Neuronal stem cell (in vitro differentiated cells): ENCODE measurements at regions not wholly inside any gene's neighbourhood (a gene's known extent, or its start where the extent isn't known, plus 50 kb on each side); places are given as distances from the start of the nearest gene placed in this dataset.

Experiments
- DNase-seq: peaks from one replicate; pipeline ENCODE4 v3.0.0-alpha.2; 2013; ENCODE audit warnings: low spot score
- H2AFZ ChIP-seq: one replicate; pipeline ENCODE4 v1.6.1; 2013; ENCODE audit warnings: mild to moderate bottlenecking, low read length, inconsistent platforms
- H2AK5ac ChIP-seq: 2 replicates; pipeline ENCODE4 v1.6.1; 2013; ENCODE audit warnings: low read depth, mild to moderate bottlenecking, inconsistent platforms, low read length, moderate library complexity, mixed read lengths
- H2BK120ac ChIP-seq: 2 replicates; pipeline ENCODE4 v1.6.1; 2013; ENCODE audit warnings: low read depth, mild to moderate bottlenecking, inconsistent platforms, low read length, moderate library complexity, mixed read lengths
- H2BK12ac ChIP-seq: one replicate; pipeline ENCODE4 v1.6.1; 2013; ENCODE audit warnings: low read length, inconsistent platforms
- H2BK15ac ChIP-seq: 2 replicates; pipeline ENCODE4 v1.6.1; 2013; ENCODE audit warnings: mild to moderate bottlenecking, low read length, inconsistent platforms, mixed read lengths
- H2BK5ac ChIP-seq: one replicate; pipeline ENCODE4 v1.6.1; 2013; ENCODE audit warnings: inconsistent platforms, mild to moderate bottlenecking, low read length, moderate library complexity
- H3K14ac ChIP-seq: one replicate; pipeline ENCODE4 v1.6.1; 2013; ENCODE audit warnings: low read length, inconsistent platforms
- H3K18ac ChIP-seq: 2 replicates; pipeline ENCODE4 v1.6.1; 2013; ENCODE audit warnings: low read length, inconsistent platforms
- H3K23ac ChIP-seq: 2 replicates; pipeline ENCODE4 v1.6.1; 2013; ENCODE audit warnings: low read depth, mild to moderate bottlenecking, mixed read lengths, low read length, inconsistent platforms; ENCODE audit not compliant: poor library complexity
- H3K27ac ChIP-seq: replicated peaks from 3 replicates; pipeline ENCODE4 v1.5.1; 2013; ENCODE audit warnings: low read length, inconsistent platforms
- H3K27me3 ChIP-seq, 3 experiments: 2 replicates each; pipeline ENCODE4 v1.6.1; 2013; ENCODE audit warnings: low read length in 3 of 3, mild to moderate bottlenecking in 2 of 3, inconsistent platforms in 1 of 3, low read depth in 1 of 3, mixed read lengths in 1 of 3, moderate library complexity in 1 of 3; ENCODE audit not compliant: control insufficient read depth in 3 of 3, insufficient read depth in 3 of 3
- H3K36me3 ChIP-seq, 2 donors: replicated peaks in 1 of 2; 2 replicates each; pipeline ENCODE4 v1.6.1; 2013; ENCODE audit warnings: low read length in 2 of 2; ENCODE audit not compliant: control insufficient read depth in 2 of 2, insufficient read depth in 2 of 2
- H3K4ac ChIP-seq: 2 replicates; pipeline ENCODE4 v1.6.1; 2013; ENCODE audit warnings: inconsistent platforms, mild to moderate bottlenecking, low read length, moderate library complexity
- H3K4me1 ChIP-seq, 2 donors: 1 replicate in 1 of 2; 2 replicates in 1 of 2; pipeline ENCODE4 v1.6.1; 2013; ENCODE audit warnings: low read length in 2 of 2, low read depth in 1 of 2; ENCODE audit not compliant: control insufficient read depth in 2 of 2, insufficient read depth in 1 of 2
- H3K4me2 ChIP-seq: one replicate; pipeline ENCODE4 v1.6.1; 2013; ENCODE audit warnings: mild to moderate bottlenecking, low read length, inconsistent platforms; ENCODE audit not compliant: insufficient read depth, poor library complexity, severe bottlenecking
- H3K4me3 ChIP-seq, 2 donors: 2 replicates each; pipeline ENCODE4 v1.5.1; 2013; ENCODE audit warnings: low read length in 2 of 2, mild to moderate bottlenecking in 2 of 2, inconsistent platforms in 1 of 2, moderate library complexity in 1 of 2
- H3K79me1 ChIP-seq: one replicate; pipeline ENCODE4 v1.6.1; 2013; ENCODE audit warnings: low read depth, mild to moderate bottlenecking, inconsistent platforms, low read length, moderate library complexity
- H3K9ac ChIP-seq: one replicate; pipeline ENCODE4 v1.6.1; 2013; ENCODE audit warnings: mild to moderate bottlenecking, low read depth, low read length, inconsistent platforms; ENCODE audit not compliant: poor library complexity
- H3K9me3 ChIP-seq, 2 donors: replicated peaks in 1 of 2; 2 replicates each; pipeline versions ENCODE3 to v1.6.1; 2013; ENCODE audit warnings: low read length in 2 of 2, mild to moderate bottlenecking in 2 of 2, inconsistent platforms in 1 of 2, low read depth in 1 of 2, mixed read lengths in 1 of 2, moderate library complexity in 1 of 2; ENCODE audit not compliant: control insufficient read depth in 2 of 2, insufficient read depth in 1 of 2
- H4K8ac ChIP-seq: one replicate; pipeline ENCODE4 v1.6.1; 2013; ENCODE audit warnings: low read depth, mild to moderate bottlenecking, inconsistent platforms, low read length, moderate library complexity
- H4K91ac ChIP-seq: one replicate; pipeline ENCODE4 v1.6.1; 2013; ENCODE audit warnings: low read length, low read depth, mild to moderate bottlenecking, inconsistent platforms; ENCODE audit not compliant: poor library complexity
- WGBS, 2 donors: extraction: QIAGEN DNeasy Blood & Tissue Kit; methylation state at CpG; one replicate each; pipeline ENCODE4 v1.1.7; 2013; ENCODE audit warnings: missing lambda C conversion rate in 2 of 2, mixed read lengths in 1 of 2; ENCODE audit not compliant: insufficient read length in 2 of 2, insufficient replicate concordance in 1 of 2; ENCODE audit errors: extremely low coverage in 2 of 2; 5-methylcytosine and 5-hydroxymethylcytosine counted together

GRCh38 chr12:91918431-91918830 is 227.2 kb downstream of the BTG1 start:
- no CpG with 5 or more reads among the region's 4 CpGs for WGBS, 2 donors
- Histone ChIP-seq H3K27ac (no peak overlapping the region), H2AK5ac (no peak overlapping the region), H2AFZ (no peak overlapping the region), H3K18ac (no peak overlapping the region), H3K9me3 (no peaks in the 10 kb centered on the region), H2BK12ac (no peak overlapping the region), H2BK120ac (no peak overlapping the region), H2BK15ac (no peak overlapping the region), H3K9ac (no peak overlapping the region), H3K36me3 (no peaks in the 10 kb centered on the region), H3K4me2 (no peak overlapping the region), H3K4me1 (no peaks in the 10 kb centered on the region), H4K8ac (no peak overlapping the region), H3K23ac (no peak overlapping the region), H4K91ac (no peak overlapping the region), H2BK5ac (no peak overlapping the region), H3K4ac (no peak overlapping the region), H3K14ac (no peak overlapping the region), H3K4me3 (no peak overlapping the region), H3K27me3 (no peaks in the 10 kb centered on the region), H3K79me1 (no peaks in the 10 kb centered on the region)
- DNase-seq: no peak

GRCh38 chr12:91914701-91915100 is 230.9 kb downstream of the BTG1 start:
- H4K91ac ChIP-seq: no peak overlapping the region

GRCh38 chr12:91913651-91914050 is 232.0 kb downstream of the BTG1 start:
- H4K91ac ChIP-seq: no peak overlapping the region
- H3K9me3 ChIP-seq: no peaks in the 10 kb centered on the region
- H3K4me2 ChIP-seq: no peak overlapping the region
- no peak overlapping the region for H4K8ac ChIP-seq
- DNase-seq: no peak
- no peak overlapping the region for H3K23ac ChIP-seq
- H3K36me3 ChIP-seq: no peaks in the 10 kb centered on the region
- H3K4me1 ChIP-seq: peaks cover 3 to 13% of the 10 kb centered on the region in 2 donors
- H3K79me1 ChIP-seq: no peaks in the 10 kb centered on the region
- no peak overlapping the region for H2AK5ac ChIP-seq
- no peak overlapping the region for H2BK5ac ChIP-seq
- H2BK120ac ChIP-seq: no peak overlapping the region
- H3K4me3 ChIP-seq: no peak overlapping the region
- H3K4ac ChIP-seq: no peak overlapping the region
- H3K14ac ChIP-seq: no peak overlapping the region
- no peak overlapping the region for H2BK12ac ChIP-seq
- H3K18ac ChIP-seq: no peak overlapping the region
- no peak overlapping the region for H3K9ac ChIP-seq
- no CpG with 5 or more reads among the region's 4 CpGs for WGBS, 2 donors
- H2AFZ ChIP-seq: no peak overlapping the region
- no peak overlapping the region for H2BK15ac ChIP-seq
- no peaks in the 10 kb centered on the region for H3K27me3 ChIP-seq
- H3K27ac ChIP-seq: no peak overlapping the region

More at GRCh38 chr12:91914701-91915100, 230.9 kb downstream of the BTG1 start:
- Histone ChIP-seq H3K4me3 (no peak overlapping the region), H3K27ac (no peak overlapping the region), H2AK5ac (no peak overlapping the region), H3K79me1 (no peaks in the 10 kb centered on the region), H3K14ac (no peak overlapping the region), H3K4ac (no peak overlapping the region), H2BK5ac (no peak overlapping the region), H3K27me3 (no peaks in the 10 kb centered on the region), H2BK15ac (no peak overlapping the region), H4K8ac (no peak overlapping the region), H3K4me1 (peaks cover 3 to 13% of the 10 kb centered on the region in 2 donors), H2BK120ac (no peak overlapping the region), H2BK12ac (no peak overlapping the region), H3K9me3 (no peaks in the 10 kb centered on the region), H3K23ac (no peak overlapping the region), H3K9ac (no peak overlapping the region), H3K36me3 (no peaks in the 10 kb centered on the region), H3K18ac (no peak overlapping the region), H2AFZ (no peak overlapping the region), H3K4me2 (no peak overlapping the region)
- no peak for DNase-seq
- WGBS, 2 donors: no CpG with 5 or more reads among the region's 2 CpGs

- Histone ChIP-seq H3K14ac (no peak overlapping the region), H3K23ac (no peak overlapping the region), H2BK5ac (no peak overlapping the region), H3K36me3 (no peaks in the 10 kb centered on the region), H3K4me3 (no peak overlapping the region), H3K4ac (no peak overlapping the region), H3K9ac (no peak overlapping the region), H2AK5ac (no peak overlapping the region), H2AFZ (no peak overlapping the region), H3K18ac (no peak overlapping the region), H2BK15ac (no peak overlapping the region), H2BK120ac (no peak overlapping the region), H3K9me3 (no peaks in the 10 kb centered on the region), H4K91ac (no peak overlapping the region), H3K4me2 (no peak overlapping the region), H2BK12ac (no peak overlapping the region), H3K27me3 (no peaks in the 10 kb centered on the region), H3K79me1 (no peaks in the 10 kb centered on the region), H3K4me1 (peaks cover 3 to 13% of the 10 kb centered on the region in 2 donors), H4K8ac (no peak overlapping the region), H3K27ac (no peak overlapping the region)
- DNase-seq: no peak
These were observed 232.5 kb downstream of the BTG1 start for GRCh38 chr12:91913124-91913523.
